ENCODE measurements at regions not wholly inside any gene's neighbourhood (a gene's known extent, or its start where the extent isn't known, plus 50 kb on each side); places are given as distances from the start of the nearest gene placed in this dataset.

DNA sequence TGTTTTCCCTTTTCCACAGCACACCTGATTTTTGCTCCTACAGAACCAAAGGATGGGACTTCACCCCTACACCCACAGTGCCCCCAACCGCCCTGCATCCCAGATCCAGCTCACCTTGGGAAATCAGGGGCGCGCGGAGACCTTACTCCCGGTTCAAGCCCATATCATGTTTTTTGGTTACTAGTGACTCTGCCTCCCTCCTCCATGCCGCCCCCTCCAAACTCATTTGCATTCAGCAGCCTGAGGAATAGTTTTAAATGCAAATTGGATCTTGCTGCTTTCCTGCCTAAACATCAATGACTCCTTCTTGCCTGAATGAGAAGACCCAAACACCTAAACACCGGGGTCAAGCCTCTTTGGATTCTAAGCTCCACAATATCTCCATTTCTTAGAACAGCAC, 331.8 kb downstream of the TMEM114 start:
- no peak for DNase-seq

DNA sequence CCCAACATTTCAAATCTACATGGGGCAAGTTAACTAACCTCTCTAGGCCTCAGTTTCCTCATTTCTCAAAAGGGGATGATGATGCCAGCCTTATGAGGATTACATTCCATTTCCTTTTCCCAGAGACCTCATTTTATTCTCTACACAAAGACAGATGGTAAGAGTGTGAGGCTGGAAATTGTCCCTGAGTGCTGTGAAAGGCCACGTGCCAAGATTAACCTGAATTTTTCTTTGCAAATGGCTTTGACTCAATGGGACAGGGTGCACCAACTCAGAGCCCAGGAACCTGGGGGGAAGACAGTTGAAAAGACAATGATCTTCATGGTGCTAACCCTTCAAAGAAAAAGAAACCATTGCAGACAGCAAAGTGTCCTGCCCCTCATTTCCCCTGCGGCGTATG, 332.8 kb downstream of the TMEM114 start:
- no peak for DNase-seq

DNA sequence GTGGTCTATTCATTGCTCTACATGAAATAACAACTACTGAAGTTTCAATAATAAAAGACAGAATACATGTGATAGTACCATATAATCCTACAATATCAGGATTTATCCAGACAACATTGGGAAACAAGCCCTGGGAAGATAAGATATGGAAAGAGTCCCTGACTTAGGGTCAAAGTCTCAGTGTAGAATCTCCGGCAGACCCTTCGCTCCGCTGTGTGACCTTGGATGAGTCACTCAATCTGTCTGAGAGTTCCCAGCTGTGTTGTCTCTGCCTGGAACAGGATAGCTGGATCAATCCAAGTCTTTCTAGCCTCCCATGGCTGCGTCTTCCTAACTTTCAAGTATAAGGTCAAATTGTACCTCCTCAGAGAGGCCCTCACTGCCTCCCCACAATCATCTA, 335.9 kb downstream of the TMEM114 start:
- DNase-seq = no peak

GRCh38 chr16:8253718-8254117, 336.6 kb downstream of the TMEM114 start:
- no peak for DNase-seq

- DNase-seq = no peak
Observed at GRCh38 chr16:8251727-8252126, 338.6 kb downstream of the TMEM114 start.

DNA sequence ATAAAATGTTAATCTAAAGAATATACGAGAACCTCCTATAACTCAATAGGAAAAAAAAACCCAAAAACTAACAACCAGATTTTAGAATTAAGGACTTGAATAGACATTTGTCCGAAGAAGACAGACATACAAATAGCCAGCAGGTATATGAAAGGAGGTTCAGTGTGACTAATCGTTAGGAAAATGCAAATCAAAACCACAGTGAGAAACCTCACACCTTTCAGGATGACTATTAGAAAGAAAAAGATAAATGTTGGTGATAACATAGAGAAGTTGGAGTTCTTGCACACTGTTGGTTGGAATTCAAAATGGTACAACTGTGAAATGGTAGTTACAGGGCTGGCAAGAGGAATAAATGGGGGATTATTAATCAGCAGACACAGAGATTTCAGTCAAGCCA, 339.0 kb downstream of the TMEM114 start:
- no peak for DNase-seq

DNA sequence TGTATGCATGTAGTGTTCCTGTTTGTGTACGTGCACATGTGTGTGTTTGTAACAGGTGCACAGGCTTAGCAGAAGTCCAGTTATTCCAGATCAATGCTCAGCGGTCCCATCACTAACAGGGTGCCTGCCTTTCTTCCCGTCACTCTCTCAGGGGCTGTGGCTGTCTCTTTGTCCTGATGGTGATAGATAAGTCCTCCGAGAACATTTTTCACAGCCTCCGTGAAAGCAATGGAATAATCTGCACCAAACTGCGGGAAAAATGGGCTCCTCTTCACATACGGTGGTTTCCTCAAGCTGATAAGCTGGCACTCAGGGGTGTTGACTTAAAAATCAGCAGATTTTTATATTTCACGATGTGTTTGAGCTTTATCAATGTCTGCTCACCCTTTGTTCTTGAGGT, 342.3 kb downstream of the TMEM114 start:
- no peak for DNase-seq

DNA sequence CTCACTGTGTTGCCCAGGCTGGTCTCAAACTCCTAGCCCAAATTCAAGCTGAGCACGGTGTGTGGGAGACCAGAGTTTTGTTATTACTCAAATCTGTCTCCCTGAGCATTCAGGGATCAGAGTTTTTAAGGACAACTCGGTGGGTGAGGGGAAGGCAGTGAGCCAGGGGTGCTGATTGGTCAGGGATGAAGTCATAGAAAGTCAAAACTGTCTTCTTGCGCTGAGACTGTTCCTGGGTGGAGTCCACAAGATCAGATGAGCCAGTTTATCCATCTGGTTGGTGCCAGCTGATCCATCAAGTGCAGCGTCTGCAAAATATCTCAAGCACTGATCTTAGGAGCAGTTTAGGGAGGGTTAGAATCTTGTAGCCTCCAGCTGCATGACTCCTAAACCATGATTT, 346.3 kb downstream of the TMEM114 start:
- no peak for DNase-seq

GRCh38 chr16:8241408-8241807, 348.9 kb downstream of the TMEM114 start:
- DNase-seq = no peak

- DNase-seq = no peak
Observed at GRCh38 chr16:8239443-8239842, 350.9 kb downstream of the TMEM114 start.

- DNase-seq = no peak
Observed at GRCh38 chr16:8237452-8237851, 352.9 kb downstream of the TMEM114 start.

DNA sequence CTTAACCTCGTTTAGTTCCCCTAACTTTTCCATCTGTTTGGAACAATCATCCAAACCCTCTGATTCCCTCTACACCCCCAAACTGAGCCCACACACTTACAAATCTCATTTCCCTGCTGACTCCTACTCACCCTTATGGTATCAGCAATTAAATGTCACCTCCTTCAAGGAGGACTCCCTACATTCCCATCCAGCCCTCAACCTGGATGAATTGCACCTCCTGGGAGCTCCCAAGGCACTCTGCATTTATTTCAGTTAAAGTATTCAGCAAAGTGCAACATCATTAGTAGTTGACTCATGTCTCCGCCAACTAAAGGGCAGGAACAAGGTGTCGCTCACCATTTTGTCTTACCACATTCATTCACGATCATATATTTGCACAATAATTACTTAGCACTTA, 353.5 kb downstream of the TMEM114 start:
- DNase-seq = no peak

DNA sequence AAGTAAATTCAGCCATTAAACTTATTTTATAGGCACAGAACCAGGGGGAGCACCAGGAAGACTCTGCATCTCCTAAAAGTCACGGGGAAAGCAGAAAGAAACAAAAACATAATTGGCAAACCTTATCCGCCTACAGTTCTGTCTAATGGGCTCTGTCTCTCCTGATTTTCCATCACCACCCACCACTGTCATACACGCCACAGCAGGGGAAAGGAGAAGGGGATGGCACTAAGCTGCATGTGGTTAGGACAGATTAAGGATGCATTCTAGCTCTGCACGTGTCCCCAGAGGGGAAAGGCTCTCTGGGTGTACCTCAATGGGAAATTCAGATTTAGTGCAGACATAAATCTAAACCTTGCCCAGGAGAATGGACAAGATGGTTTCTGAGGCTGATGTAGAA, 359.8 kb downstream of the TMEM114 start:
- DNase-seq = no peak

DNA sequence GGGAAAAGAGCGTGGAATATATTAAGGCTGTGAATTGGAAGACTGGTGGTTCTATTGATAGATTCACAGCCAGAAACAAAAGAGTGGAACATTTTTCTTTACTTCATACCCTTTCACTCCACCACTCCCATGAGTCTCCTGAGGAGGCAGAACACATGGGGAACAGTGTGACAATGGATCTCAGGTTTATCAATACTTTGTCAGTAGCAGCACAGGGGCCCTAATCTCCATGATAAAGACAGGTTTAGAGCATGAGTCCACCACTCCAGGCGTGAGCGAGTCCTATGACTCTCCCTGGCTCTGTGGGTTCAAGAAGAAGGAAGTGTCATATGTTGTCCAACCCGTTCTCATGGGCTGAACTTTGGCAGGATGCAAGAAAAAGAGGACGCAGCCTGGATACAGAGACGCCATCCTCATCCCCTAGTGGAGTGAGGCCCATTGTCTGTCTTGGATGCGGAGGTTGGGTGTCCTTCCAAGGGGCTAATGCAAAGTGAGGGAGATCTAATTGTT, 361.2 kb downstream of the TMEM114 start:
- DNase-seq = no peak

GRCh38 chr16:8217201-8217600, 373.1 kb downstream of the TMEM114 start:
- DNase-seq = no peak

DNA sequence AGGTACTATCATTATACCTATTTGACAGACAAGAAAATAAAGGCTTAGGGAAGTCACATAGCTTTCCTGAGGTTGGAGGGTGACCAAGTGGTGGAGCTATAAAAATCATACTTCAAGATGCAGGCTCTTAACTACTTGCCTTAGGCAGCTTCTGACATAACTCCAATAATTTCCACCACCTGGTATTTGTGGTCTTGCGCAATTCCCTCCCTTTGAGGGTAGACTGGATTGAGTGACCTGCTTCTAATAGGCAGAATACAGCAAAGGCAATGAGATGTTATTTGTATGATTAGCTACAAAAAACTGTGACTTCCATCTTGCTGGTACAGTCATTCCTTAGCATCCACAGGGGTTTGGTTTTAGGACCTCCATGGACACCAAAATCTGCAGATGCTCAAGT, 385.5 kb downstream of the TMEM114 start:
- no peak for DNase-seq

DNA sequence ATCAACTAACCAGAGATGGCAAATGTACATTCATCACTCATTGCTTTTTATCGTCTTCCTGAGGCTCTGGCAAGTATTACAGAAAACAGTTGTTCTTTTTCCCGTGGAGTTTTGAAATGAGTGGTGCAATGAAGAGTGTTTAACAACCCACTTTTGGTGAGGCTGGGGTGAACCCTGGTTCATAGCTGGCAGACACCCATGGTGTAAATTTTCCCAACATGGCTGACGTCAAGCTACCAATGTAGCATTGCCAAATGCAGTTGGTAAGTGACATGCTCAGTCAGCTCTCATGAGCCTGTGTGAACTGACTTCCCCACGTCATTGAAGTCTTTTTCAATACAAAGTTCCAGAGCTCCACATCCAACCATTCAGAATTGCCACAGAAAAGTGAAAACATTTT, 386.2 kb downstream of the TMEM114 start:
- DNase-seq = no peak

DNA sequence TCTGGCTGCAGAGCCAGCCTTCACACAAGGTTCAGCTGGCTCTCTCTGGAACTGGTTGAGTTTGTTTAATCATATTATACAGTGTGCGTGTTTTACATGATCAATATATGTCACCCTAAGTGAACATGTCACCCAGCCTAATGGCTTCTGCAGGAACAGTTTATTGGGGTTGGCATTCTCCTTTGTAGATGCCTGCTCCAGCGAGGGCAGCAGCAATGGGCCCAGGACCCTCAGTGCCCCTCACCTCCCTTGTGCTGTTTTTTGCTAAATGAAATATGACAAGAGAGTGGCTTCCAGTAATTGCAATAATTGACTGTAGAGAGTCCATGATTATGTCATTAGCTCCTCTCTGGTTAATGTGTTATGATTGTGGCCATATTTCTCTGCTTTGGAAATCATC, 387.2 kb downstream of the TMEM114 start:
- DNase-seq = no peak

- no peak for DNase-seq
Observed at GRCh38 chr16:8200839-8201238, 389.5 kb downstream of the TMEM114 start.

DNA sequence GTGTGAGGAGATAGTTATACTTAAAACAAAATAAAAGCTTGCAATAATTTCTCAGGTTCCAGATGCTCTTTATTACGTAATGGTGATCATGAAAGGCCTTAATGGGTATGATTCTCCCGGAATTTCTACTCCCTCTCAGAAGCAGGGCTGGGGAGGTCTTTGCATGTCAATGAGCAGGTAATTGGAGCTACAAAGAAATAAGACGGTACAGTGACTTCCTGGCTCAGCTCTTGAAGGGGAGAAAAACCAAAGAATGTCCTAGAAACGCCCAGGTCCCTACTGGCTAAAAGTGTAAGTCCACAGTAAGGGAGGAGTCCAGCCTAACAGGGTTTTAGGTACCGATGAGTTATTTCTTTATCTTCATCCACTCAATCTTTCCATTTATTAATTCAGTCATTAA, 390.9 kb downstream of the TMEM114 start:
- no peak for DNase-seq

- no peak for DNase-seq
Observed at GRCh38 chr16:8194794-8195193, 395.5 kb downstream of the TMEM114 start.

GRCh38 chr16:8188841-8189240, 401.5 kb downstream of the TMEM114 start:
- DNase-seq = no peak

- no peak for DNase-seq
Observed at GRCh38 chr16:8187782-8188372, 402.4 kb downstream of the TMEM114 start.

DNA sequence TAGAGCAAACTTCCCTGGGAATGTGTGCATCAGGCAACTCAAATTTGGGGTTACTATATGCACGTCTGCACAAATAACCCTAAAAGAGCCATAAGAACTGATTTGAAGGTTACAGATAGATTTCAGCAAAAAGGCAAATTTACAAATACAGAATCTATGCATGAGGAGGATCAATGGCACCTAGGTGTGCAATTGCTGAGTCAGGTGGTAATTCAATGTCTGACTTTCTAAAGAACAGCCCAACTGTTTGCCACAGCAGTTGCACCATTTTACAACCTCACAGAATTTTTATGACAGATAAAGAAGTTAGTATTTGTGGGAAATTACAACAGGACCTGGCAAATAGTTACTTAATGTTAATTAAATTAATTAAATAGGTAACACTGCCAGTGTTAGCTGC, 405.5 kb downstream of the TMEM114 start:
- DNase-seq = no peak

Measured in bone marrow (tissue), 2 donors.